Neural cell (in vitro differentiated cells): ENCODE measurements at regions not wholly inside any gene's neighbourhood (a gene's known extent, or its start where the extent isn't known, plus 50 kb on each side); places are given as distances from the start of the nearest gene placed in this dataset.

Experiments
- H2AFZ ChIP-seq: fragments of 200-600, 300-800 bp; sonication (generic), shearing (Covaris generic); 2 replicates; pipeline ENCODE4 v1.6.0; 2014; ENCODE audit warnings: low read depth, mild to moderate bottlenecking, antibody characterized with exemption, low read length, moderate library complexity
- H3F3A ChIP-seq: fragments of 200-600 bp; shearing (Covaris generic); 2 replicates; pipeline ENCODE4 v1.6.1; 2016; ENCODE audit warnings: mild to moderate bottlenecking, moderate library complexity, mixed read lengths, antibody characterized with exemption, low read length; ENCODE audit not compliant: insufficient read depth, poor library complexity, severe bottlenecking
- H3K27ac ChIP-seq: fragments of 200-600, 300-800 bp; sonication (generic), shearing (Covaris generic); 2 replicates; pipeline ENCODE4 v1.5.1; 2014; ENCODE audit warnings: mild to moderate bottlenecking, low read length, moderate library complexity
- H3K27me3 ChIP-seq: fragments of 300-800, 200-600 bp; sonication (generic), shearing (Covaris generic); 2 replicates; pipeline ENCODE4 v1.6.0; 2014; ENCODE audit warnings: mild to moderate bottlenecking, low read depth, low read length, moderate library complexity; ENCODE audit not compliant: insufficient read depth
- H3K36me3 ChIP-seq: fragments of 300-800, 200-600 bp; sonication (generic), shearing (Covaris generic); 2 replicates; pipeline ENCODE4 v1.5.1; 2014; ENCODE audit warnings: mild to moderate bottlenecking, antibody characterized with exemption, low read length, moderate library complexity; ENCODE audit not compliant: insufficient read depth
- H3K4me2 ChIP-seq: fragments of 300-800, 200-600 bp; sonication (generic), shearing (Covaris generic); 2 replicates; pipeline ENCODE4 v1.6.0; 2014; ENCODE audit warnings: mild to moderate bottlenecking, low read length
- H3K4me3 ChIP-seq: fragments of 300-800, 200-600 bp; sonication (generic), shearing (Covaris generic); 2 replicates; pipeline ENCODE4 v1.5.1; 2014; ENCODE audit warnings: mild to moderate bottlenecking, low read length, moderate library complexity
- H3K79me2 ChIP-seq: fragments of 200-600 bp; shearing (Covaris generic); replicated peaks from 2 replicates; pipeline ENCODE4 v1.6.0; 2014; ENCODE audit warnings: mild to moderate bottlenecking, low read length, moderate library complexity; ENCODE audit not compliant: insufficient read depth
- H3K9ac ChIP-seq: fragments of 300-800, 200-600 bp; sonication (generic), shearing (Covaris generic); 2 replicates; pipeline ENCODE4 v1.6.1; 2016; ENCODE audit warnings: mild to moderate bottlenecking, low read length, mixed read lengths
- H3K9me2 ChIP-seq: fragments of 200-600 bp; shearing (Covaris generic); 2 replicates; pipeline ENCODE4 v1.6.1; 2016; ENCODE audit warnings: mild to moderate bottlenecking, low read length, mixed read lengths; ENCODE audit not compliant: insufficient read depth
- H3K9me3 ChIP-seq: fragments of 200-600, 300-800 bp; sonication (generic), shearing (Covaris generic); 2 replicates; pipeline ENCODE4 v1.6.1; 2016; ENCODE audit warnings: mild to moderate bottlenecking, mixed run types, low read length, moderate library complexity, mixed read lengths
- H4K20me1 ChIP-seq: fragments of 200-600 bp; shearing (Covaris generic); 2 replicates; pipeline ENCODE4 v1.6.1; 2016; ENCODE audit warnings: mild to moderate bottlenecking, mixed run types; ENCODE audit not compliant: insufficient read depth
- EP300 ChIP-seq: fragments of 450-650 bp; conservative IDR thresholded peaks from 2 replicates; pipeline ENCODE4 v1.6.1; 2014; ENCODE audit warnings: antibody characterized with exemption, mild to moderate bottlenecking, moderate library complexity; ENCODE audit not compliant: poor library complexity, severe bottlenecking
- POLR2AphosphoS5 ChIP-seq: IDR thresholded peaks from 2 replicates; pipeline ENCODE4 v1.6.1; 2012
- SMC3 ChIP-seq: fragments of 450-650 bp; conservative IDR thresholded peaks from 2 replicates; pipeline ENCODE4 v1.6.1; 2014; ENCODE audit warnings: antibody characterized with exemption, mild to moderate bottlenecking, moderate library complexity; ENCODE audit not compliant: poor library complexity
- TAF1 ChIP-seq: IDR thresholded peaks from 2 replicates; pipeline ENCODE4 v1.6.1; 2012; ENCODE audit warnings: low read depth
- TF ChIP-seq, protein P1 (sequence below): fragments of 450-650 bp; IDR thresholded peaks from 2 replicates; pipeline ENCODE4 v1.5.1; 2014; ENCODE audit warnings: antibody characterized with exemption, mild to moderate bottlenecking, moderate library complexity; ENCODE audit not compliant: poor library complexity, severe bottlenecking
- TF ChIP-seq, protein P2 (sequence below): IDR thresholded peaks from 2 replicates; pipeline ENCODE4 v1.6.1; 2012; ENCODE audit warnings: borderline replicate concordance

DNA sequence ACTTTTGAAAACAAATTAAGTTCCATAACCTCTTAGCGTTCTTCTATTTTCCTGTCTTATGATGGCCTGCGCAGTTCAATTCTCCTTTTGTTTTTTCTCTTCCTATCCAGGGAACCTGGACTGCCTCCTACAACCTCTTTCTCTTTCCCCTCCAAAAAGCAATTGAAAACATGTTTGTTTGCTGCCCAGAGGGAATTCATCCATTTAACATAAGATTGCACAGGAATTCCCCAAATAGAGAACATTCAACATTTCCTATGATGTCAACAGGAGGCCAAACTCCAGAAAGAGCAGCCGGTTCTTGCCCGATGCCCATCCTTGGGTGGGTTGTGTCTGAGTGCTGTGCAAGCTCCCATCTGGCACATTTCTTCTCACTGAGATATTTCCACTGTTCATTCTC lies 94.2 kb upstream of the NRP1 start:
- Histone ChIP-seq H4K20me1 (no peaks in the 10 kb centered on the region), H3K27me3 (no peaks in the 10 kb centered on the region), H3K9ac (no peak overlapping the region), H3K4me3 (no peak overlapping the region), H3F3A (no peaks in the 10 kb centered on the region), H3K4me2 (no peak overlapping the region), H3K79me2 (no peaks in the 10 kb centered on the region), H3K9me2 (no peaks in the 10 kb centered on the region), H3K36me3 (no peaks in the 10 kb centered on the region), H3K9me3 (no peaks in the 10 kb centered on the region), H3K27ac (no peak overlapping the region), H2AFZ (no peak overlapping the region)
- no peak for TF ChIP-seq POLR2AphosphoS5

DNA sequence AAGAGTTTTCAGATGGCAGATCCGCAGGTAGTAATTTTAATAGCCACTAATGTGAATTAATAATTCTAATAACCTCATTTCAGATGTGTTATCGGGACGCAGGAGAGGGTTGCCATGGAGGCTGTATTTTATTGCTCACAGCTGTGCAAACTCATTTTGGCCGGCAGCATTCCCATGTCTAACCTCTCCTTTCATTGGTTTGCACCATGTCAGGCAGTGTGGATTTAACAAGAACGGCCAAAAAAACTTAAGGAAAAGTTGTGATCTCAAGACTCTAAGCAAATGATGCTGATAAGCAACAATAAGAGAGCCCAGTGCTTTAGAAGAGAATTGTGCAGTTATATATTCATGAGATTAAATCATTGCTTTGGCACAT lies 88.7 kb upstream of the NRP1 start:
- Histone ChIP-seq H3K9ac (no peak overlapping the region), H3K9me2 (no peaks in the 10 kb centered on the region)
- TF ChIP-seq, protein P1, sequence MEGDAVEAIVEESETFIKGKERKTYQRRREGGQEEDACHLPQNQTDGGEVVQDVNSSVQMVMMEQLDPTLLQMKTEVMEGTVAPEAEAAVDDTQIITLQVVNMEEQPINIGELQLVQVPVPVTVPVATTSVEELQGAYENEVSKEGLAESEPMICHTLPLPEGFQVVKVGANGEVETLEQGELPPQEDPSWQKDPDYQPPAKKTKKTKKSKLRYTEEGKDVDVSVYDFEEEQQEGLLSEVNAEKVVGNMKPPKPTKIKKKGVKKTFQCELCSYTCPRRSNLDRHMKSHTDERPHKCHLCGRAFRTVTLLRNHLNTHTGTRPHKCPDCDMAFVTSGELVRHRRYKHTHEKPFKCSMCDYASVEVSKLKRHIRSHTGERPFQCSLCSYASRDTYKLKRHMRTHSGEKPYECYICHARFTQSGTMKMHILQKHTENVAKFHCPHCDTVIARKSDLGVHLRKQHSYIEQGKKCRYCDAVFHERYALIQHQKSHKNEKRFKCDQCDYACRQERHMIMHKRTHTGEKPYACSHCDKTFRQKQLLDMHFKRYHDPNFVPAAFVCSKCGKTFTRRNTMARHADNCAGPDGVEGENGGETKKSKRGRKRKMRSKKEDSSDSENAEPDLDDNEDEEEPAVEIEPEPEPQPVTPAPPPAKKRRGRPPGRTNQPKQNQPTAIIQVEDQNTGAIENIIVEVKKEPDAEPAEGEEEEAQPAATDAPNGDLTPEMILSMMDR, result no peak
- TF ChIP-seq EP300 (no peak), POLR2AphosphoS5 (no peak)

DNA sequence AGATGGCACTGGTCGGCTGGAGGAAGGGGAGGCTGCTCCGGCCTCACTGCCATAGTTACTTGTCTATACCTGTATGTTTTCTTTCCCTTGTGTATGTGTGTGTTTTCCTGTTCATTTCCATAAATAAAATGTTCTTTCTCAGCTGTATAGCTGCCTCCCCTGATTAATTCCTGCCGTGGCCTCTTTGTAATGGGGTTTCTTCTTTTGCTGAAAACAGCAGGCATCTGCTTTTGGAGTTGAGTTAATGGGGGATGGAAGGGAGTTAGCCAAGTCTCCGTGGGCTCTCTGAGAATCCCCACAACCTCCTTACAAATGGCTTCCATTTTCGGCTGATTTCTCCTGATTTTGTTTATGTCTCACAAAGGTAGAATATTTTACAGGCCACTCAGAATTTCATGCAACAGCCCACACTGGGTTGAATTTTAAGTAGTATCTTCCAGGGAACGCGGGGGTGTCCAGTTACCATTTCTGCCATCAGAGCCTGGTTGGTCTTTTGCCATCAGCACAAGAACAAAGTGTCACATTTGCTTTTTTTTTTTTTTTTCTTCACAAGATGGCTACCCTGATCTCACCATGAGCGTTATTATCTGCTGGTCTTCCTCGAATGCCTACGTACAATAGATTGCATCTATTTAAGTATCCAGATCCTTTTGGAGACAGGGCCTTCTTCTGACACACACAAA lies 88.1 kb upstream of the NRP1 start:
- no peak overlapping the region for H2AFZ ChIP-seq
- H4K20me1 ChIP-seq, result no peaks in the 10 kb centered on the region
- H3K9ac ChIP-seq, result no peak overlapping the region
- H3K27ac ChIP-seq, result no peak overlapping the region
- no peaks in the 10 kb centered on the region for H3K9me3 ChIP-seq
- H3K4me3 ChIP-seq, result no peak overlapping the region
- H3F3A ChIP-seq, result no peaks in the 10 kb centered on the region
- no peak for TF ChIP-seq TAF1
- TF ChIP-seq, protein P2, sequence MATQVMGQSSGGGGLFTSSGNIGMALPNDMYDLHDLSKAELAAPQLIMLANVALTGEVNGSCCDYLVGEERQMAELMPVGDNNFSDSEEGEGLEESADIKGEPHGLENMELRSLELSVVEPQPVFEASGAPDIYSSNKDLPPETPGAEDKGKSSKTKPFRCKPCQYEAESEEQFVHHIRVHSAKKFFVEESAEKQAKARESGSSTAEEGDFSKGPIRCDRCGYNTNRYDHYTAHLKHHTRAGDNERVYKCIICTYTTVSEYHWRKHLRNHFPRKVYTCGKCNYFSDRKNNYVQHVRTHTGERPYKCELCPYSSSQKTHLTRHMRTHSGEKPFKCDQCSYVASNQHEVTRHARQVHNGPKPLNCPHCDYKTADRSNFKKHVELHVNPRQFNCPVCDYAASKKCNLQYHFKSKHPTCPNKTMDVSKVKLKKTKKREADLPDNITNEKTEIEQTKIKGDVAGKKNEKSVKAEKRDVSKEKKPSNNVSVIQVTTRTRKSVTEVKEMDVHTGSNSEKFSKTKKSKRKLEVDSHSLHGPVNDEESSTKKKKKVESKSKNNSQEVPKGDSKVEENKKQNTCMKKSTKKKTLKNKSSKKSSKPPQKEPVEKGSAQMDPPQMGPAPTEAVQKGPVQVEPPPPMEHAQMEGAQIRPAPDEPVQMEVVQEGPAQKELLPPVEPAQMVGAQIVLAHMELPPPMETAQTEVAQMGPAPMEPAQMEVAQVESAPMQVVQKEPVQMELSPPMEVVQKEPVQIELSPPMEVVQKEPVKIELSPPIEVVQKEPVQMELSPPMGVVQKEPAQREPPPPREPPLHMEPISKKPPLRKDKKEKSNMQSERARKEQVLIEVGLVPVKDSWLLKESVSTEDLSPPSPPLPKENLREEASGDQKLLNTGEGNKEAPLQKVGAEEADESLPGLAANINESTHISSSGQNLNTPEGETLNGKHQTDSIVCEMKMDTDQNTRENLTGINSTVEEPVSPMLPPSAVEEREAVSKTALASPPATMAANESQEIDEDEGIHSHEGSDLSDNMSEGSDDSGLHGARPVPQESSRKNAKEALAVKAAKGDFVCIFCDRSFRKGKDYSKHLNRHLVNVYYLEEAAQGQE, result no peak
- no peak for TF ChIP-seq SMC3
- no peaks in the 10 kb centered on the region for H3K79me2 ChIP-seq
- H3K27me3 ChIP-seq, result no peaks in the 10 kb centered on the region
- H3K9me2 ChIP-seq, result no peaks in the 10 kb centered on the region
- no peaks in the 10 kb centered on the region for H3K36me3 ChIP-seq
- no peak overlapping the region for H3K4me2 ChIP-seq

More for the DNA sequence above, 88.7 kb upstream of the NRP1 start:
- H3K36me3 ChIP-seq, result no peaks in the 10 kb centered on the region
- no peaks in the 10 kb centered on the region for H3K79me2 ChIP-seq
- no peak overlapping the region for H2AFZ ChIP-seq
- H3K27ac ChIP-seq, result no peak overlapping the region
- H3K4me3 ChIP-seq, result no peak overlapping the region
- H3F3A ChIP-seq, result no peaks in the 10 kb centered on the region
- no peaks in the 10 kb centered on the region for H3K27me3 ChIP-seq
- H4K20me1 ChIP-seq, result no peaks in the 10 kb centered on the region
- H3K9me3 ChIP-seq, result no peaks in the 10 kb centered on the region
- H3K4me2 ChIP-seq, result no peak overlapping the region
